CD14-positive monocyte (primary cell): ENCODE measurements at regions not wholly inside any gene's neighbourhood (a gene's known extent, or its start where the extent isn't known, plus 50 kb on each side); places are given as distances from the start of the nearest gene placed in this dataset.

Experiments used
- DNase-seq, 3 donors: peaks; one replicate each; pipeline ENCODE4 v3.0.0-alpha.2; 2011 to 2022
- H2AFZ ChIP-seq: 2 replicates; pipeline ENCODE4 v1.6.0; 2012; ENCODE audit warnings: mild to moderate bottlenecking, low read depth, low read length, inconsistent platforms; ENCODE audit not compliant: insufficient read depth, poor library complexity, severe bottlenecking
- H3K27ac ChIP-seq, 2 donors: 1 replicate in 1 of 2; 2 replicates in 1 of 2; pipeline ENCODE4 v1.5.1; 2012 to 2013; ENCODE audit warnings: low read length in 2 of 2, control low read depth in 1 of 2, inconsistent platforms in 1 of 2, low read depth in 1 of 2, mild to moderate bottlenecking in 1 of 2
- H3K27me3 ChIP-seq, 2 donors: one replicate each; pipeline versions ENCODE4 v1.6.0 to v1.6.1; 2011 to 2013; ENCODE audit warnings: low read length in 2 of 2; ENCODE audit not compliant: control insufficient read depth in 2 of 2, insufficient read depth in 2 of 2
- H3K36me3 ChIP-seq, 2 donors: replicated peaks in 1 of 2; 1 replicate in 1 of 2; 2 replicates in 1 of 2; pipeline versions ENCODE4 v1.5.1 to v1.6.1; 2012 to 2013; ENCODE audit warnings: low read length in 2 of 2, control low read depth in 1 of 2, inconsistent platforms in 1 of 2, mild to moderate bottlenecking in 1 of 2; ENCODE audit not compliant: insufficient read depth in 2 of 2, control insufficient read depth in 1 of 2
- H3K4me1 ChIP-seq, 2 donors: 1 replicate in 1 of 2; 2 replicates in 1 of 2; pipeline versions ENCODE4 v1.5.1 to v1.6.1; 2012 to 2013; ENCODE audit warnings: low read length in 2 of 2, control low read depth in 1 of 2, inconsistent platforms in 1 of 2, mild to moderate bottlenecking in 1 of 2, moderate library complexity in 1 of 2; ENCODE audit not compliant: insufficient read depth in 2 of 2, control insufficient read depth in 1 of 2
- H3K4me2 ChIP-seq: replicated peaks from 2 replicates; pipeline ENCODE3; 2012; ENCODE audit warnings: low read length, moderate library complexity, mild to moderate bottlenecking; ENCODE audit not compliant: poor library complexity, severe bottlenecking; ENCODE audit errors: extremely low read depth
- H3K4me3 ChIP-seq, 3 experiments: fragments of 200-600 bp in 1 of 3; sonication (generic) in 1 of 3; replicated peaks in 1 of 3; 1 replicate in 2 of 3; 2 replicates in 1 of 3; pipeline ENCODE4 v1.5.1; 2011 to 2013; ENCODE audit warnings: low read length in 3 of 3, mild to moderate bottlenecking in 3 of 3, control low read depth in 2 of 3, low read depth in 2 of 3, inconsistent platforms in 1 of 3, moderate library complexity in 1 of 3
- H3K79me2 ChIP-seq: 2 replicates; pipeline ENCODE4 v1.6.0; 2012; ENCODE audit warnings: mild to moderate bottlenecking, control low read depth, inconsistent platforms, low read length, moderate library complexity; ENCODE audit not compliant: insufficient read depth
- H3K9ac ChIP-seq: 2 replicates; pipeline ENCODE4 v1.6.0; 2017; ENCODE audit warnings: low read length, mild to moderate bottlenecking; ENCODE audit not compliant: insufficient read depth, poor library complexity, severe bottlenecking
- H3K9me3 ChIP-seq, 2 donors: replicated peaks in 1 of 2; 1 replicate in 1 of 2; 2 replicates in 1 of 2; pipeline versions ENCODE4 v1.5.1 to v1.6.1; 2012 to 2013; ENCODE audit warnings: low read length in 2 of 2, control low read depth in 1 of 2; ENCODE audit not compliant: control insufficient read depth in 1 of 2, insufficient read depth in 1 of 2
- H4K20me1 ChIP-seq: 2 replicates; pipeline ENCODE4 v1.6.0; 2012; ENCODE audit warnings: mild to moderate bottlenecking, low read length, control low read depth, moderate library complexity; ENCODE audit not compliant: insufficient read depth
- H3K27ac Mint-ChIP-seq, 7 donors: one replicate each; pipeline ENCODE4 v1.8.0; 2020; ENCODE audit warnings: mild to moderate bottlenecking in 7 of 7, mixed read lengths in 7 of 7, moderate library complexity in 6 of 7, inconsistent platforms in 2 of 7
- H3K27me3 Mint-ChIP-seq, 3 donors: one replicate each; pipeline ENCODE4 v1.8.0; 2021 to 2022; ENCODE audit warnings: low read depth in 3 of 3, mild to moderate bottlenecking in 3 of 3, mixed read lengths in 3 of 3, moderate library complexity in 3 of 3, inconsistent platforms in 1 of 3
- H3K36me3 Mint-ChIP-seq, 2 donors: one replicate each; pipeline ENCODE4 v1.8.0; 2020; ENCODE audit warnings: mixed read lengths in 2 of 2, inconsistent platforms in 1 of 2, mild to moderate bottlenecking in 1 of 2
- H3K4me1 Mint-ChIP-seq: one replicate; pipeline ENCODE4 v1.8.0; 2020; ENCODE audit warnings: mild to moderate bottlenecking, mixed read lengths
- H3K4me3 Mint-ChIP-seq, 2 donors: one replicate each; pipeline ENCODE4 v1.8.0; 2020; ENCODE audit warnings: mild to moderate bottlenecking in 2 of 2, mixed read lengths in 2 of 2, moderate library complexity in 1 of 2
- H3K9me3 Mint-ChIP-seq, 7 donors: one replicate each; pipeline ENCODE4 v1.8.0; 2020 to 2022; ENCODE audit warnings: mixed read lengths in 7 of 7, mild to moderate bottlenecking in 6 of 7, moderate library complexity in 6 of 7, inconsistent platforms in 2 of 7
- WGBS: methylation state at CpG from one replicate; pipeline ENCODE4 v1.1.5; 2013; ENCODE audit warnings: missing lambda C conversion rate; ENCODE audit not compliant: insufficient coverage; 5-methylcytosine and 5-hydroxymethylcytosine counted together
- intact Hi-C, 2 donors: fragments of 100-400 bp; cut with micrococcal nuclease; formaldehyde crosslinking; loops; one replicate each; pipeline versions ENCODE4 v1.15.0 to v1.15.1; 2023
- TF ChIP-seq, protein P1 (sequence below): fragments of 200-600 bp; IDR thresholded peaks from one replicate; pipeline ENCODE4 v1.8.0; 2022; ENCODE audit warnings: antibody characterized with exemption, mild to moderate bottlenecking

DNA sequence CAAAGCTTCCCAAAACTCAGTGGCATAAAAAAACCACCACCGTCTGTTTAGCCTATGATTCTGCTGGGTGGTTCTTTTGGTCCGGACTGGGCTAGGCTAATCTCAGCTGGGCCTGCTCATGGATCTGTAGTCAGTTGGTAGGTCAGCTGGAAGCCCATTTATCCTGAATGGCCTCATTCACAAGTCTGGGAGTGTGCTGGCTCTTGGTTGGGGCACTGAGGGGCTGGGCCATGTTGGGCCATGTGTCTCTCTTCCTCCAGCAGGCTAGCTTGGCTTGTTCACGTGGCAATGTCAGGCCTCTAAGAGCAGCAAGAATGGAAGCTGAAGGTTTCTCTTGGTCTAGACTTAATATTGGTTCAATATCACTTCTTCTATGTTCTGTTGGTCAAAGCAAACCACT, 95.7 kb upstream of the HS6ST1 start:
- 60% methylated on average over 1 of the region's 3 CpGs for WGBS
- H4K20me1 ChIP-seq = no peaks in the 10 kb centered on the region
- no peak overlapping the region for H3K27ac ChIP-seq
- H3K9me3 ChIP-seq = no peaks in the 10 kb centered on the region
- Mint-ChIP-seq H3K4me1 (no peaks in the 10 kb centered on the region), H3K4me3 (no peak overlapping the region), H3K9me3 (peaks cover 0 to 3% (median under 1%) of the 10 kb centered on the region in 7 donors), H3K27ac (no peak overlapping the region), H3K36me3 (no peaks in the 10 kb centered on the region), H3K27me3 (peaks cover 0 to 5% (median 3%) of the 10 kb centered on the region in 3 donors)
- no peaks in the 10 kb centered on the region for H3K36me3 ChIP-seq
- H3K9ac ChIP-seq = no peak overlapping the region
- H3K4me3 ChIP-seq = no peak overlapping the region
- H2AFZ ChIP-seq = no peak overlapping the region
- H3K27me3 ChIP-seq = no peaks in the 10 kb centered on the region
- intact Hi-C loops = no loop called here
- no peak overlapping the region for H3K4me2 ChIP-seq
- no peaks in the 10 kb centered on the region for H3K79me2 ChIP-seq
- no peaks in the 10 kb centered on the region for H3K4me1 ChIP-seq
- DNase-seq = no peak
- TF ChIP-seq, protein P1, sequence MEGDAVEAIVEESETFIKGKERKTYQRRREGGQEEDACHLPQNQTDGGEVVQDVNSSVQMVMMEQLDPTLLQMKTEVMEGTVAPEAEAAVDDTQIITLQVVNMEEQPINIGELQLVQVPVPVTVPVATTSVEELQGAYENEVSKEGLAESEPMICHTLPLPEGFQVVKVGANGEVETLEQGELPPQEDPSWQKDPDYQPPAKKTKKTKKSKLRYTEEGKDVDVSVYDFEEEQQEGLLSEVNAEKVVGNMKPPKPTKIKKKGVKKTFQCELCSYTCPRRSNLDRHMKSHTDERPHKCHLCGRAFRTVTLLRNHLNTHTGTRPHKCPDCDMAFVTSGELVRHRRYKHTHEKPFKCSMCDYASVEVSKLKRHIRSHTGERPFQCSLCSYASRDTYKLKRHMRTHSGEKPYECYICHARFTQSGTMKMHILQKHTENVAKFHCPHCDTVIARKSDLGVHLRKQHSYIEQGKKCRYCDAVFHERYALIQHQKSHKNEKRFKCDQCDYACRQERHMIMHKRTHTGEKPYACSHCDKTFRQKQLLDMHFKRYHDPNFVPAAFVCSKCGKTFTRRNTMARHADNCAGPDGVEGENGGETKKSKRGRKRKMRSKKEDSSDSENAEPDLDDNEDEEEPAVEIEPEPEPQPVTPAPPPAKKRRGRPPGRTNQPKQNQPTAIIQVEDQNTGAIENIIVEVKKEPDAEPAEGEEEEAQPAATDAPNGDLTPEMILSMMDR = no peak

DNA sequence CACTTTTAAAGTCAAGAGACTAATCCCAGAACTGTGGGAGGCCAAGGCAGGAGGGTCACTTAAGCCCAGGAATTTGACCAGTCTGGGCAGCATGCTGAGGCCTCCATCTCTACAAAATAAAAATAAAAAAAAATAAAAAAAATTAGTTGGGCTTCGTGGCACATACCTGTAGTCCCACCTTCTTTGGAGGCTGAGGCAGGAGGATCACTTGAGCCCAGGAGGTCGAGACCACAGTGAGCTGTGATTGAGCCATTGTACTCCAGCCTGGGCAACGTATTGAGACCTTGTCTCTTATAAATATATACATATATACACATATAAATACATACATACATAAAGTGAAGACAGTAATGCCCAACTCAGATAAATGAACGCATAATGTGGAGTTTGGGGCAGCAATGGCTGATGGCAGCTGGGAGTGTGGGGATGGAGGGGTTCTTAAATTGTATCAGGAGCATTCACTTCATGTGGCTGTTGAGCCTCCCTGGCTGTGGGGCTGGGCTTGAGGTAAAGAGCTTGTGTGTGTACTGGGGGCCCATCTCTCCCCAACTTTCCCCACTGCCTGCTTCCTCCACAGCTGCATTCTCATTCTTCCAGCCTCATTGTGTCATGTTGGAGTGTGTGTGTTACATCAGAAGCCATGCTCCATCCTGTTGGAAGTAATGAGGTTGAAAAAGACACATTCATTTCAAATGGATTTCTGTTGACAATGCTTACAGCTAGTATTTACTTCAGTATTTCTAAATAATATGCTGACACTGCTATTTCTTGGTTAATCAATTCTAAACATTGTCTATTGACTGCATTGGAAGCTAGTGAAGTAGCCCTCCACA, 96.5 kb upstream of the HS6ST1 start:
- no peaks in the 10 kb centered on the region for H3K9me3 ChIP-seq
- H3K4me3 ChIP-seq = no peak overlapping the region
- H2AFZ ChIP-seq = no peak overlapping the region
- H3K9ac ChIP-seq = no peak overlapping the region
- intact Hi-C loops = no loop called here
- H3K36me3 ChIP-seq = no peaks in the 10 kb centered on the region
- no peaks in the 10 kb centered on the region for H3K36me3 Mint-ChIP-seq
- H4K20me1 ChIP-seq = no peaks in the 10 kb centered on the region
- H3K79me2 ChIP-seq = no peaks in the 10 kb centered on the region
- no peak overlapping the region for H3K27ac Mint-ChIP-seq
- H3K4me1 Mint-ChIP-seq = no peaks in the 10 kb centered on the region
- H3K27me3 ChIP-seq = no peaks in the 10 kb centered on the region
- H3K9me3 Mint-ChIP-seq = peaks cover 0 to 6% (median 2%) of the 10 kb centered on the region in 7 donors
- no CpG with 5 or more reads among the region's 4 CpGs for WGBS
- TF ChIP-seq, protein P1 = no peak
- H3K27me3 Mint-ChIP-seq = peaks cover 0 to 5% (median 3%) of the 10 kb centered on the region in 3 donors
- H3K27ac ChIP-seq = no peak overlapping the region
- no peak for DNase-seq
- H3K4me2 ChIP-seq = no peak overlapping the region
- no peaks in the 10 kb centered on the region for H3K4me1 ChIP-seq
- H3K4me3 Mint-ChIP-seq = no peak overlapping the region
